Activated naive CD4-positive, alpha-beta T cell treated with anti-CD3 and anti-CD28 coated beads, Interleukin-2, amount 50 U/mL, for 72 hours (primary cell): ENCODE measurements at regions not wholly inside any gene's neighbourhood (a gene's known extent, or its start where the extent isn't known, plus 50 kb on each side); places are given as distances from the start of the nearest gene placed in this dataset.
"Not testable (repeated sequence)": the region's sequence is repeated elsewhere in the genome, so short reads cannot be mapped to it uniquely, and the experiment has no call there.

Source experiments
- ATAC-seq, 2 donors: fragments of 150-1000 bp; cut with Tn5 transposase; 2 replicates each; pipeline ENCODE4 v1.10.0; 2021; ENCODE audit warnings: mild to moderate bottlenecking in 2 of 2, moderate library complexity in 2 of 2
- DNase-seq, 2 donors: peaks; one replicate each; pipeline ENCODE4 v3.0.0; 2021 to 2022; ENCODE audit warnings: low spot score in 2 of 2
- H3K27ac Mint-ChIP-seq, 2 donors: one replicate each; pipeline ENCODE4 v1.8.0; 2022; ENCODE audit warnings: mild to moderate bottlenecking in 2 of 2, mixed read lengths in 2 of 2
- H3K36me3 Mint-ChIP-seq, 2 donors: one replicate each; pipeline ENCODE4 v1.8.0; 2022; ENCODE audit warnings: mixed read lengths in 2 of 2
- H3K9me3 Mint-ChIP-seq, 2 donors: one replicate each; pipeline ENCODE4 v1.8.0; 2022; ENCODE audit warnings: mixed read lengths in 2 of 2

DNA sequence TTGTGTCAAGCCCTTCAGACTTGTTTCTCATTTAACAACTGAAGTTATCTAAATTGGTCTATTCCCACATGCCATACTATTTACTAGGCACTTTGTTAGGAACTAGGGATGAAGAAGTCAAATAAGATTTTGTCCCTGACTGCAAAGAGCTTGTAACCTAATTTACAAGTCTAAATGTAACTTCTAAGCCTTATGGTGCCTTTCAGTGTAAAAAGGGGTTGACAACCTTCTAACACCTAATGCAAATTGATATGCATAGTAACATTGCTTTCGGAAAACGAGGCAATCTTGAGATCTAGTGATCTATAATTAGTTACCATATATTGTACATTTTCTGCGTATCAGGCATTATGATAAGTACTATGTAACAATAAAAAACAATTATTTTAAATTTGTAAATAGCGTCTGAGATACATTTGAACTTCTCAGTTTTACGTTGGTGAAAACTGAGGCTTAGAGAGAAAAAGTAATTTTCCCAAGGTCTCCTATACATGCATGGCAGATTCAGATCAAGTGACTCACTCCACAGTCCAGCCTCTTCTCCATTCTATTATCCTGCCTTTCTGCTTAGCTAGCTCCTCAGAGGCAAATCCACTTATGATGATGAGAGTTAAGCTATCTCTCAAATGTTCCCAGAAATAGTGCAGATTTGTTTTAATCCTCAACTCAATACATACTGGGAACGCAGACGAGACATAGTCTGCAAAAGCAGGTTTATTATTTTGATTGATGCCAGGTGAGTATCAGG lies 764.9 kb upstream of the SLITRK5 start:
- no peaks in the 10 kb centered on the region for H3K36me3 Mint-ChIP-seq
- DNase-seq, result no peak
- peaks cover 0 to 4% of the 10 kb centered on the region in 2 donors for H3K9me3 Mint-ChIP-seq
- no peak for ATAC-seq
- H3K27ac Mint-ChIP-seq, result no peak overlapping the region

DNA sequence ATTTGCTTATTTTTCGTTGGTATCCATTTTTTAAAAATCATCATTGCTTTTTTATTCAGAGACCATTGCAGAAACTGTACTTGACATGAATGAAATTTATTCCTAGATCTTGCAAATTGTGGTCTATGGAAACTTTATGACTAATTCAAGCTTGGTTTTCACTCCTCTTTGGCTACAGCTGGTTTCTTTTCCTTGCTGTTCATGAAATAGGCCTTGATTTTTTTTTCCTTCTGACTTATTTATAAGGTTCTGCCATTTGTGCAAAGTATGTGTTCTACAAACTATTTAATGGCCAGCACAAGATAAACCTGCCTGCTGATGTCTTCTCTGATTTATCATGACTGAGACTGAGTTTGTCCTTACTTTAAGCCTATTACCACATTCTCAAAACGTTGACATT lies 764.0 kb upstream of the SLITRK5 start:
- peaks cover 0 to 4% of the 10 kb centered on the region in 2 donors for H3K9me3 Mint-ChIP-seq
- no peak for DNase-seq
- H3K27ac Mint-ChIP-seq, result no peak overlapping the region
- H3K36me3 Mint-ChIP-seq, result no peaks in the 10 kb centered on the region
- ATAC-seq, result no peak

DNA sequence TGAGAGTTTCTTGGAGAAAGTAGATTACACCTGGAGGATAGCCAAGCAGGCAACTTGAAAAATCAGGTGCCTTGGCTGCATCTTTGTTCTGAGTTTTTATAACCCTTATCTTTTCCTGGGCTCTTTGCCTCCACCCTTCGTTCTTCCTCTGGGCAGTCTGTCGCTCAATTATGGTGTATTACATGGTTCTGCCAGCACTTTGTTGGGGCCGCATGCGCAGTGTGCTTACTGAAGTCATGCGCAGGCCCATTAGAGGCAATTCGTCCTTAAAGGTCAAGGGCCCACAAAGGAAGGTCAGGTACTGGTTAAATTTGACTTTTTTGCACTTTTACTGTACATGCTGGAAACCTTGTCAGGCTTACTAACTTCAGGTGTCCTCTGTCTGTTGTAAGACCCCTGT lies 761.9 kb upstream of the SLITRK5 start:
- no peak for DNase-seq
- no peak for ATAC-seq
- peaks cover 6 to 10% of the 10 kb centered on the region in 2 donors for H3K9me3 Mint-ChIP-seq
- no peaks in the 10 kb centered on the region for H3K36me3 Mint-ChIP-seq
- H3K27ac Mint-ChIP-seq, result no peak overlapping the region

DNA sequence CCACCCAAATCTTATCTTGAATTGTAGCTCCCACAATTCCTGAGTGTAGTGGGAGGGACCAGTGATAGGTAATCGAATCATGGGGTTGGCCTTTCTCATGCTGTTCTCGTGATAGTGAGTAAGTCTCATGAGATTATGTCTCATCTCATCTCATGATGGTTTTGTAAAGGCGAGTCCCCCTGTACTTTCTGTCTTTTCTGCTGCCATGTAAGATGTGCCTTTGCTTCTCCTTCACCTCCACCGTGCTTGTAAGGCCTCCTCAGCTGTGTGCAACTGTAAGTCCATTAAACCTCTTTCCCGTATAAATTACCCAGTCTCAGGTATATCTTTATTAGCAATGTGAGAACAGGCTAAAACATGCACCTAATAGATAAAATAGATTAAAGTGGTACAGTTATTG lies 756.4 kb upstream of the SLITRK5 start:
- peaks cover 17 to 27% of the 10 kb centered on the region in 2 donors for H3K9me3 Mint-ChIP-seq
- peaks cover 0 to 7% of the 10 kb centered on the region in 2 donors for H3K36me3 Mint-ChIP-seq
- no peak for ATAC-seq
- DNase-seq, result no peak
- H3K27ac Mint-ChIP-seq, result no peak overlapping the region

DNA sequence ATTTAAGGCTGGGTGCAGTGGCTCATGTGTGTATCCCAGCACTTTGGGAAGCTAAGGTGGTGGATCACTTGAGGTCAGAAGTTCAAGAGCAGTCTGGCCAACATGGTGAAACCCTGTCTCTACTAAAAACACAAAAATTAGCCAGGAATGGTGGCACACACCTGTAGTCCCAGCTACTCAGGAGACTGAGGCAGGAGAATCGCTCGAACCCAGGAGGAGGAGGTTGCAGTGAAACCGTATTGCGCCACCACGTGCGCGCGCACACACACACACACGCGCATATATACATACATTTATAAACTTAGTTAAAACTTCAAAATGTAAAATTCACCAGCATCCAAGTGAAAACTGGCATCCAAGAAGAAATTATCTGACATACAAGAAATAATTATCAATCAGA lies 753.7 kb upstream of the SLITRK5 start:
- not testable (repeated sequence) for ATAC-seq

DNA sequence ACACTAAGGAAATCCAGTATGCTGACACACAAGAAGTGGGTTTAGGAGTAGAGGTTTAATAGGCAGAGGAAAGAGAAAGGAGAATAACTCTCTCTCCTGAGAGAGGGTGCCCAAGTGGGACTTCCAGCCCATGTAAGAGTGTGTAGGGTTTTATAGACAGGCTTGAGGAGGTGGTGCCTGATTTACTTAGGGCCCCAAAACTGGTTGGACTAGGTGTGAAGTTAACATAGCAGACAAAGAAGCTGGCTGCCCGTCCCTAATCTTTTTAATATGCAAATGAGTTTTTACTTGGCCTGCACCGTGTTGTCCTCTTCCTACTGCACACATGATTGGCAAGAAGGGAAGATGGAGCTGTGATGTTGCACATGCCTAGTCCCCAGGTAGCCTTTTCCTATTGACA lies 752.5 kb upstream of the SLITRK5 start:
- Mint-ChIP-seq H3K9me3 (peaks cover 11 to 19% of the 10 kb centered on the region in 2 donors), H3K27ac (no peak overlapping the region), H3K36me3 (peaks cover 0 to 7% of the 10 kb centered on the region in 2 donors)
- no peak for DNase-seq
- no peak for ATAC-seq

More for the DNA sequence above, 753.7 kb upstream of the SLITRK5 start:
- H3K27ac Mint-ChIP-seq, DNase-seq, H3K36me3 Mint-ChIP-seq: not testable (repeated sequence)
- peaks cover 17 to 24% of the 10 kb centered on the region in 2 donors for H3K9me3 Mint-ChIP-seq

DNA sequence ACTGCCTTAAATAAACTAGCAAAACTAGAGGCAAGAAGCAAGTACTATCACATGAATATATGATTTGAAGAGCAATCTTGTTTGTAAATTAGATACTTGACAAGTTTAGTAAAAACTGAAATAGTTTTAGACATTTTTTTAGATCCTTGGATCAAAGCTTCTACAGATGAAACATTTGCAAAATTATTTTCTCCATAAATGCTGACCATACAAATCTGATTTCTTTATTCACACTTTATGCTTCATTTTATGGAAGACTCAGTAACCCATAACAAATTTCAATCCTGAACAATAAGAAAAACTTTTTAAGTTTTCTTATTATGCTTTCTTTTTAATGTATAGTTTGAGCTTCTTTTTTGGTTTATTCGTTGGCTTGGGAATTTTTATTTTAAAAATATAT lies 750.2 kb upstream of the SLITRK5 start:
- DNase-seq, result no peak
- no peak for ATAC-seq
- Mint-ChIP-seq H3K9me3 (peaks cover 9 to 18% of the 10 kb centered on the region in 2 donors), H3K36me3 (peaks cover 0 to 7% of the 10 kb centered on the region in 2 donors), H3K27ac (no peak overlapping the region)

DNA sequence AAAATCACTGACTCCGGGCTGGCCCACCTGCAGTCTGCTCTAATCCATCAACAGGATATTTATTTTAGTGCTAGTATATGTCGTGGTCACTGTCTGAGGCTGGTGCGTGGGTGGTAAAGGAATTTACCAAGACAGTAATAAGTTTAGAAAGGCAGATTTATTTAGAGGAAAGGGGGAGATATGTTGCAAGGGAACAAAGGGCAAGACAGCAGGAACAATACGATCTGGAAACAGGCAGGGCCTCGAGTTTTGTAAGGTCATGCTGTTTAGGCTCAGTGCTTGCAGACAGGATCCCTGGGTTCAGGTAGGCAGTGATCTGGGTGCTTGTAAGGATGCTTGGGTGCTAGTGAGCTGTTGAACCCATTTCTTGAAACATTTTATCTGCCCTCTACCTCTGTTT lies 748.2 kb upstream of the SLITRK5 start:
- ATAC-seq (no peak), DNase-seq (no peak)
- Mint-ChIP-seq H3K9me3 (peaks cover 5 to 14% of the 10 kb centered on the region in 2 donors), H3K36me3 (no peaks in the 10 kb centered on the region), H3K27ac (no peak overlapping the region)

DNA sequence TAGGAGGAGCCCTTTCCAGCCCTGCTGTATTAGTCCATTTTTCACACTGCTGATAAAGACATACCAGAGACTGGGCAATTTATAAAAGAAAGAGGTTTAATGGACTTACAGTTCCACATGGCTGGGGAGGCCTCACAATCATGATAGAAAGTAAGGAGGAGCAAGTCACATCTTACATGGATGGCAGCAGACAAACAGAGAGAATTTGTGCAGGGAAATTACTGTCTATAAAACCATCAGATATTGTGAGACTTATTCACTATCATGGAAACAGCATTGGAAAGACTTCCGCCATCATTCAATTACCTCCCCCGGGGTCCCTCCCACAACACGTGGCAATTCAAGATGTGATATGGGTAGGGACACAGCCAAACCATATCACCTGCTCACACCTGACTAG lies 744.3 kb upstream of the SLITRK5 start:
- not testable (repeated sequence) for DNase-seq, H3K36me3 Mint-ChIP-seq, H3K27ac Mint-ChIP-seq, ATAC-seq
- peaks cover 5 to 14% of the 10 kb centered on the region in 2 donors for H3K9me3 Mint-ChIP-seq

DNA sequence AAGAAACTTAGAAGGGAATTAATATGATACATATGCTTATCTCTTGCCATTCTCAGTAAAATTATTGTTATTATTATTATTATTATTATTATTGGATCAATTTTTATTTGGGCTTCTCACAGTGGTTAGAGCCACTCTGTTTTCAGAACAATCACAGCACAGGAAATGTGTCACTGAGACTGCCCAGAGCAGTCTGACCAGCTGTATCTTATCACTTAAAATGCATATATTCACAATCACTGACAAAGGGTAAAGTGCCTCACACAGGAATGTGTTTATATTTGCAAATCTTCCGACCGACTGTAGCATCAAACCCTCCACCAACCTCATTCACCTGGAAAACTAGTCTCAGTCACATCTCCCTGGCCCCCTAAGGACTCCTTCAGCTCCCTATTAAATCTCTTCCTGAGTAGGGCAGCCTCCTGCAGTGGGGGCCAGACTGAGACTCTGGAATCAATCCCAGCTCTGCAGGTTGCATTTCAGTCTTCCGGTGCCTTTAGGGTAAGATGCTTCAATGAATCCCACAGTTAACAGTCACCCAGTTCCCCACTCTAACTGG lies 738.3 kb upstream of the SLITRK5 start:
- ATAC-seq (no peak), DNase-seq (no peak)
- Mint-ChIP-seq H3K36me3 (no peaks in the 10 kb centered on the region), H3K9me3 (no peaks in the 10 kb centered on the region), H3K27ac (no peak overlapping the region)

DNA sequence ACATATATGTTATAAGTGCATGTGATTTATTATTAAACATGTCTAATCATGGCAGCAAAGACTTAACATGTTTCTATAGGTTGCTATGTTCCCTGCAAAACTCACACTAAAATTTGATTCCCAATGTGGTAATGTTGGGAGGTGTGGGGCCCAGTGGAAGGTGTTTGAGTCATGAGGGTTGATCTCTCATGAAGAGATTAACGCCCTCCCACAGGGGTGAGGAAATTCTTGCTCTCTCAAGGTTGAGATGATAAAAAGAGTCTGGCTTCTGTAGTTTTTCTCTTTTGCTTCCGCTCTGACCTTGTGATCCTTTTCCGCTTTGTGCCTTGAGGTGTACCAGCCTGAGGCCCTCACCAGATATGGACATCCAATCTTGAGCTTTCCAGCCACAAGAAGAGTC lies 737.5 kb upstream of the SLITRK5 start:
- Mint-ChIP-seq H3K36me3 (no peaks in the 10 kb centered on the region), H3K27ac (no peak overlapping the region), H3K9me3 (no peaks in the 10 kb centered on the region)
- ATAC-seq (no peak), DNase-seq (no peak)

DNA sequence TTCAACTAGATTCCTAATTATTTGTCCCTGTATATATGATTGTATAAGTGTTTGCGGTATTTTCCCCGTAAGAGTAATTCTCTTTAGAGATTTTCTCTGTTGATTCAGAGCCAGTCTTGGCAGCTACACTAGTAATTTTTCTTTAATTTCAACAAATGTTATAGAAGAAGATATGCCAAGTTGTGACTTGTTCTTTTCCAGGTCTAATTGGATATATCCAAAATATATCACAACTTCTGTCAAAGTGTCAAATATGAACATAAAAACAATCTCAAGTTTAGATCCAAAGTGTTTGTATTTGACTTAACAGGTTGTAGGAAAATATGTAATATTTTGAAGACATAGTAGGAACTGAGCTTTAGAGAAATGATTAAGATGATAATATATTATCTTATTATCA lies 733.9 kb upstream of the SLITRK5 start:
- DNase-seq, result no peak
- H3K27ac Mint-ChIP-seq, result no peak overlapping the region
- no peaks in the 10 kb centered on the region for H3K36me3 Mint-ChIP-seq
- ATAC-seq, result no peak
- no peaks in the 10 kb centered on the region for H3K9me3 Mint-ChIP-seq

DNA sequence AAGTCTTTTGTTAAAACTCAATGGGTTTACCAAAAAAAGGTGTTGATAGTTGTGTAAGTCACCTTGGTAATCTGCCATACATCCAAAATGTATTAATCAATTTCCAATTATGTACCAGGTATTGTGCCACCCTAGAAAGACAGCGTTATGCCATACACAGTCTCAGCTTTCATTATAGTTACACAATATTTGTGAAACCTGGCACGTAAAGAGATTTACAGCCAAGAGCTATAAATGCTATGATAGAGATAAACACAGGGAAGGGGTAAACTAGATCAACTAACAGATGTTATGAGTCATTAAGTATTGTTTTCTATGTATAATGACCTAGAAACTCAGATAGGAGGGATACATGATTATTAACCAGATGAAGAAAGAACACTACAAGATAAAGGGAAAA lies 725.6 kb upstream of the SLITRK5 start:
- Mint-ChIP-seq H3K36me3 (no peaks in the 10 kb centered on the region), H3K9me3 (peaks cover 4 to 5% of the 10 kb centered on the region in 2 donors), H3K27ac (no peak overlapping the region)
- ATAC-seq (no peak), DNase-seq (no peak)

DNA sequence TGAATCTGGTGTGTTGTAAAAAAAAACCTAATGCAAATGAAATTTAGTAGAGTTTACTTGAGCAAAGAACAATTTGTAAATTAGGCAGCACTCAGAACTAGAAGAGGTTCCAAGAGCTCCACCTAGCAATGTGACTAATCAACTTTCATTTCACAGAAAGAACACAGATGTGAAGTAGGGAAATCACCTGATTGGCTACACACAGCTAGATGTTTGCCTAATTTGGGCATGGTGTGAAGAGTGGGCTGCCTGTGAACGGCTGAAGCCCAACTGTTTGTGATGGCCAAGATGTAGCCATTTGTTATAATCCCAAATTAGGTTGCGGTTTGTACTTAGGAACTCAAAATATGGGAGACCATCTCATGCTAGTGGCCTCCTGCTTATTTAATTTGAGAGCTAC lies 724.4 kb upstream of the SLITRK5 start:
- no peak for DNase-seq
- H3K27ac Mint-ChIP-seq, result no peak overlapping the region
- peaks cover 4 to 5% of the 10 kb centered on the region in 2 donors for H3K9me3 Mint-ChIP-seq
- peak in 1 of 2 donors; percentile 38 for ATAC-seq
- H3K36me3 Mint-ChIP-seq, result no peaks in the 10 kb centered on the region

DNA sequence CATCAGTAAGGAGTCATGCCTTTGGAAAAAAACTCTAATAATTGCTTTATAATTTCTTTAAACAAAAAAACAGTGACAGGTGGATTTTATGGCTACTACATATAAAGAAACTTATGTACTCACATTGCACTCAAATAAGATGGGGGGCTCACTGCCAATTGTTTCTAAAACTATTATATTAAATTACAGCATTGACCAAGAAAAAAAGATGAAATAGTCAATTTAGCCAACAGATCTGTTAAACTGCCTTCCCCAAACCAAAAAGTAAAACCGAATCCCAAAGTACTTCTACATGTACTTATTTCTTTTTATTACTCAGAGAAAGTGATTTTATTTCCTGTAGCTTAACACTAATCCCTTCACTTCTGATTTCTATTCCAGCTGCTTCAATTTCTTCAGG lies 716.8 kb upstream of the SLITRK5 start:
- Mint-ChIP-seq H3K27ac (no peak overlapping the region), H3K9me3 (peaks cover 7% of the 10 kb centered on the region in 2 donors), H3K36me3 (no peaks in the 10 kb centered on the region)
- DNase-seq (no peak), ATAC-seq (no peak)

DNA sequence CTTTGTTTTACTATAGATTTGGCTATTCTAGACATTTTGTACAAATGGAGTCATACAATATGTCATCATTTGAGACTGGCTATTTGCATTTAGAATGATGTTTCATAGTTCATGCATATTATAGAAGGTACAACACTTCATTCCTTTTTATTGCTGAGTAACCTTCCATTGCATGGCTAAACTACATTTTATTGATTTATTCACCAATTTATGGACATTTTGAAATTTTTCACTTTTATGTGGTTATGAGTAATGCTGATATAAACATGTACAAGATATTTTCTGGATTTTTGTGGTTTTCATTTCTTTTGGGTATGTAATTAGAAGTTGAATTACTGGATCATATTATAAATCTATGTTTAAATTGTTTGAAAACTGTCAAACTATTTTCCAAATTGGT lies 710.3 kb upstream of the SLITRK5 start:
- ATAC-seq (no peak), DNase-seq (no peak)
- no peak overlapping the region for H3K27ac Mint-ChIP-seq
- H3K36me3 Mint-ChIP-seq, result no peaks in the 10 kb centered on the region
- H3K9me3 Mint-ChIP-seq, result peaks cover 7 to 14% of the 10 kb centered on the region in 2 donors

DNA sequence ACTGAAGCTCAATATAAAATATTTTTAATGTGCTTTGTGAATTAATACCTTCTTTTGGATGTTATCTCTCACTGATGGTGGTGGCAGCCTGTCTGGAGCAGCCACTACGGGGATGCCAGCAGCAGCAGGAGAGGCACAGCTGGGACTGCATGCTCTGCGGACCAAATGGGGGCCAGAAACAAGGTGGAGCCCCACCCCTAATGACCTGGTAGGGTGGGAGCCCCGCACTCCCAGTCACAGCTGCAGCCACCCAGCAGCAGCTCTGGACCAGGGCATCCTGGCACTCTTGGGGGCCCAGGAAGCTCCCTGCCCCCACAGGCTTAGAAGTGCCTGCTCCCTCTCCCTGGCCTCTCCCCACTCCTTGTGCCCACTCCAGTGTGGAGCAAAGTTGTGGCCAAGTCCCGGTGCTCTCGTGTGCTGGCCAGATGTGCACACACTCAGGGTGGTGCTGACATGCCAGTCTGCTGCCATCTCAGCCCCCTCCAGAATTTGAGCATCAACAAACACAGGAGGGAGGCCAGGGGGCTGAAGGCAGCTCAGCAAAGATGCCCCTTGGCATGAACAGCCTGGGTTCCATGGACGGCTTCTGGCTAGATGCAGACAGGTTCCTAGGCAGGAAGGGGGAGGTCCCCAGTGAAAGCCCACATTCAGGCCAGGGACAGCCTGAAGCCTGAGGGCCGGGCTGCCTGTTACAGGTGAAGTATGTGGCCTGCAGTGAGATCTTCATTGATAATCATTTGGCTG lies 696.7 kb upstream of the SLITRK5 start:
- DNase-seq, result no peak
- H3K27ac Mint-ChIP-seq, result no peak overlapping the region
- no peaks in the 10 kb centered on the region for H3K9me3 Mint-ChIP-seq
- ATAC-seq, result no peak
- no peaks in the 10 kb centered on the region for H3K36me3 Mint-ChIP-seq

DNA sequence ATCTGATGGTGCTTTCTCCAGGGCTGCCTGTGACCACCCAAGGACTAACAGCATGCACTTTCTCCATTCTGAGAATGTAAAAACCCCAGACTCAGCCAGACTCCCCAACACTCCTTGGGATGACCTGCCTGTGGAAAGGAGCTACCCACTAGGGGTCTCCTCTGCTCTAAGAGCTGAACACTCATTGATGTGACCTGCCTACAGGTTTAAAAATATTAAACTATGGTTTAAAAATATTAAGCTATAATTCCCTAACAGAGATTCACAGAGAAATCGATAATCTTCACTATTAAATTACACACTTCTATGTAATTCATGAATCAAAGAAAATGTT lies 696.2 kb upstream of the SLITRK5 start:
- no peak for DNase-seq
- no peaks in the 10 kb centered on the region for H3K9me3 Mint-ChIP-seq
- H3K27ac Mint-ChIP-seq, result no peak overlapping the region
- no peak for ATAC-seq
- no peaks in the 10 kb centered on the region for H3K36me3 Mint-ChIP-seq
